Femur (tissue), 1 donor: ENCODE measurements at regions not wholly inside any gene's neighbourhood (a gene's known extent, or its start where the extent isn't known, plus 50 kb on each side); places are given as distances from the start of the nearest gene placed in this dataset.
"Not testable (repeated sequence)": the region's sequence is repeated elsewhere in the genome, so short reads cannot be mapped to it uniquely, and the experiment has no call there.

Experiments used
- DNase-seq: peaks from one replicate; pipeline ENCODE4 v3.0.0-alpha.2; 2017

DNA sequence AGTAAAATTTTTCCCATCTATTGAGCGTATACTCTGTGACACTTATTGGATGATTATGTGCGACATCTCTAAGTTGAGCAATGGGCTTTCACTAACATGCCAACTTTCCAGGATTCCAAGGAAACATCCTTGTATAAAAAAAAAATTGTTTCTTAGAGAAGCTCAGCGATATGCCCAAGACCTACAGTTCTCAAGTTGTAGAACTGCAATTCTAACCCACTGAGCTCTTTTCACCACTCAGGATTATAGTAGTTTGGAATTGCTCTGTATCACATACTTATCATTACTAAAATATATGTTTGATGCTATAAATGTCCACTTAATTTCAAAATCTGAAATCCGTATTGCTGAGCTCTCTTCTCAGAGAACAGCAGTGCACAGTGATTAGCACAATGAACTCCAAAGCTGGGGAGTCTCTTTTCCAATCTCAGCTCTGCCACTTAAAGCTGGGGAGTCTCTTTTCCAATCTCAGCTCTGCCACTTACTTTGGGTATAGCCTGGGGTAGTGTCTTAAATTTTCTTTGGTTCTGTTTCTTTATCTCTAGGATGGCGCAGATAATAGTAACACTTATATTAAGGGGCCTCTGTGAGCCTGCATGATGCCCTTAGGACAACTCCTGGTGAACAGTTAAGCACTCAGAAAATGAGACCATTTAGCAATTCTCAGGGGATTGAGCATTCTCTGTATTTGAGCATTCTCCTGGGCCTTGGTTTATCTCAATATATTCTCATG, 1722.2 kb upstream of the AGA start:
- DNase-seq: no peak

- DNase-seq: no peak
These were observed 1722.9 kb upstream of the AGA start for GRCh38 chr4:179165000-179165738.

DNA sequence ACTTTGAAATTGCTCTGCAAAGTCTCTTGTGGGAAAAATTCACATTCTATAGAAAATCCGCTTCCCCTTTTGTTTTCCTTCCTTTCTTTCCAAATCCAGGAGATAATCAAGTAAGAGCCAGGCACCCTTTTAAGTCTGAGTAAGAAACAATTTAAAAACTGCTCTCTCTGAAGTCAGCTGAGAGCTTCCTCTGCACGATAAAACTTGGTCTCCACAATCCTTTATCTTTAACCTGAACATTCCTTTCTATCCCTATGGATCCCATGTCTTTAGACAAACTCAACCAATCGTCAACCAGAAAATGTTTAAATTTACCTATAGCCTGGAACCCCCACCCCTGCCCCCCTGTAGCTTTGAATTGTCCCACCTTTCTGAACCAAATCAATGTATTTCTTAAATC, 1723.6 kb upstream of the AGA start:
- no peak for DNase-seq

DNA sequence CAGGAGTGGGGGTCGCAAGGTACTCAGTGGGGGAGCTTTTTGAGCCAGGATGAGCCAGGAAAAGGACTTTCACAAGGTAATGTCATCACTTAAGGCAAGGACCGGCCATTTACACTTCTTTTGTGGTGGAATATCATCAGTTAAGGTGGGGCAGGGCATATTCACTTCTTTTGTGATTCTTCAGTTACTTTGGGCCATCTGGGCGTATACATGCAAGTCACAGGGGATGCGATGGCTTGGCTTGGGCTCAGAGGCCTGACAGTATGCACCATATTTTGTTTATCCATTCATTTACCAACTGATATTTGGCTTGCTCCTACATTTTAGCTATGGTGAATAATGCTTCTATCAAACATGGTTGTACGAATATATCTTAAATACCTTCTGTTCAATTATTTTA, 1728.1 kb upstream of the AGA start:
- DNase-seq: not testable (repeated sequence)

GRCh38 chr4:179182741-179183140, 1740.5 kb upstream of the AGA start:
- no peak for DNase-seq

DNA sequence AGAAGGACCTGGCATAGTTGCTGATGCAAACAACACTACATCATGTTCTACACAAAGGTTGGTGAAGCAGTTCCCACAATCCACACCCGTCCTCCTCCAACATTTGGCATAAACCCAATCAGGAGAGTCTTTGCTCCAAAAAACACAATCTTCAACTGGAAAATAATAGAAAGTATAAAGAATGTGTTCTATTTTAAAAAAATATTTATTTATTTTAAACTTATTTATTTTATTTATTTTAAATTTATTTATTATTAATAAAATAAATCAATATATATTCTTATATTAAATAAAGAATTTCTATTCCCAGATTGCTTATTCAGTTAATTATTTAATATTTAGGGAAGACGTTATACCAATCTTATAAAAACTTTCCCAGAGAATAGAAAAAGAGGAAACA, 1753.7 kb upstream of the AGA start:
- no peak for DNase-seq

GRCh38 chr4:179196511-179196910, 1754.3 kb upstream of the AGA start:
- DNase-seq: no peak

DNA sequence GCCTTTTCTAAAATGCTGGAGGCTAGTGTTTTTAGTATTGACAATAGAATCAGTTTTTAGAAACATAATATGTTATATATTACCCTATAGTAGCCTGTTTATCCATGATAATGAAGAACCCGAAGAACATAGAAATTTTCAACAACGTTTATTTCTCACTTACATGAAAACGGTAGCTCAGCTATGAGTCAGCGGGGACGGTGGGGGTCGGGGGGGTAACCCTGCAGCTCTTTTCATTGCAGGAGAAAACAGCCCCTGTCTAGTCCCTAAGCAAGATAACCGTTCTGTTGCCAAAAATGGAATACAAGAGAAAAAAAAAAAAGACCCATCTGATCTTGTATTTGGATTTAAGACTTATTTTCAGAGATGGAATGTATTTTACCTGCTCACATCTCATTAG, 1758.4 kb upstream of the AGA start:
- DNase-seq: no peak

- no peak for DNase-seq
These were observed 1783.4 kb upstream of the AGA start for GRCh38 chr4:179225594-179225993.

DNA sequence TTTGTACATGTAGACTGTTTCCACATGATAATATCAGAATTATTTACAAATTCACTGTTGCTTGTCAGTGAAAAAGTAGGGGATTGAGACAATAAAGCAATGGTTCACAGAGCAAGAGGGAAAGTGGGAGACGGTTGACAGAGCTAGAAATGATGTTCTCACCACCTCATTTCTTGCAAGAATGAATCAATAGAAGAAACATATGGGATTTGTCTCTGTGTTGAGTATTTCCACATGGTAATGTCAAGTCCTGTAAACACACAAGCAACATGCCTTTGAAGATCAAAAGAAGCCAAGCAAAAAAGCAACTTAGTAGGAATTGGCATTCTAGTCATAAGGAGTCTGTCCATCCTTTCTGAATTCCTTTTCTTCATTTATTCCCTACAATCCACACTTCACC, 1806.6 kb upstream of the AGA start:
- no peak for DNase-seq

- DNase-seq: no peak
These were observed 1826.6 kb upstream of the AGA start for GRCh38 chr4:179268791-179269190.

- no peak for DNase-seq
These were observed 1830.0 kb upstream of the AGA start for GRCh38 chr4:179272282-179272681.

DNA sequence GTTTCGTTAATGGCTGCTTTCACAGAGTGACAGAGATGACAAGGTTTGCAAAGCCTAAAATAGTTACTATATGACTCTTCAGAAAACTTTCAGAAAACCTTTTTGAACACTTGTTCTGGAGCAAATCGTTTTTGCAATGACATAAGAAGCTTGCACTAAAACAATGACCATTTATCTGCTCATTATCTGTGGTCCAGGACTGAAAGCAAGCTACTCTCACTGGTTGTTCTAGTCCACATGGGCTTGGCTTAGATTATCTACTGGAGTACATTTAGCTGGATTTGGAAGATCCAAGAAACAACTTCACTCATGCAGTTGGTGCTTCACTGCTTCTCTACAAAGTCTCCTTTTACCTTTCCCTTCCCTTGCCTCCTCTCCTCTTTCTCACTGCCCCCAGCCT, 1836.4 kb upstream of the AGA start:
- no peak for DNase-seq

DNA sequence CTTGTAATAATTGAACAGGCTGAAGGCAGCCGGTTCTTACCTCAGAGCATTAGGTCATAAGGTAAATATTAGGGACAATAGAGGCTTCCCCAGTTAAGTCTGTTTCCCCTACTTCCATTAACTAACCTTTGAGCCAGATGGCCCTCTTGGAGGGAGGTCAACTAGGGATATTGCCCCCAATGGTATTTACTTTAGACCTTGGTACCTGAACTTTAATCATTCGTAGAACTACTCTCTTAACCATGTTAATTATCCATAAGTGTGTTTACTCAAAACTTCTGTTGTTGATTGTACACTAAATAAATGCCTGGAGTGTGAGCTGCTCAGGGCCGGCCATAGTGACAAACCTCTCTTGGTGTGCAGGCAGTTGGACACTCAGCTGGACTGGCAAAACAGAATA, 1843.5 kb upstream of the AGA start:
- DNase-seq: no peak

GRCh38 chr4:179291657-179292056, 1849.4 kb upstream of the AGA start:
- DNase-seq: no peak

DNA sequence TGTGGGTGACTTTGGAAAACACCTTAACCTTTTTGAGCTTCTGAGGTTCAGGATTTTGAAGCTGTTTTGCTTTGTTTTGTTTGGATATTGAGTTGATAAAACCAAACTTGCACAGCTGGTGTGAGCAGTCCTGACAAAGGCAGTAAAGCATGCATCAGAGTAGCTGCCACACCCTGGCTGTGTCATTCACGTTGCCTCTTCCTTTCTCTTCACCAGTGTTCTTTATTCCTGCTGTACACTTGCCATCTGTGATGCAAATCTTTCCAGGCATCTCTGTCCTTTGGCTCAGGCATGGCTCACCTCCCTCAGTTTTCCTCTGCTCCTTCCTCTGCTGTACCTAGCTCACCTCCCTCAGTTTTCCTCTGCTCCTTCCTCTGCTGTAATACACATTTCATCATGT, 1850.2 kb upstream of the AGA start:
- no peak for DNase-seq

GRCh38 chr4:179307297-179308136, 1865.3 kb upstream of the AGA start:
- DNase-seq: no peak

- DNase-seq: no peak
These were observed 1871.6 kb upstream of the AGA start for GRCh38 chr4:179313823-179314222.

- no peak for DNase-seq
These were observed 1882.9 kb upstream of the AGA start for GRCh38 chr4:179325181-179325580.

DNA sequence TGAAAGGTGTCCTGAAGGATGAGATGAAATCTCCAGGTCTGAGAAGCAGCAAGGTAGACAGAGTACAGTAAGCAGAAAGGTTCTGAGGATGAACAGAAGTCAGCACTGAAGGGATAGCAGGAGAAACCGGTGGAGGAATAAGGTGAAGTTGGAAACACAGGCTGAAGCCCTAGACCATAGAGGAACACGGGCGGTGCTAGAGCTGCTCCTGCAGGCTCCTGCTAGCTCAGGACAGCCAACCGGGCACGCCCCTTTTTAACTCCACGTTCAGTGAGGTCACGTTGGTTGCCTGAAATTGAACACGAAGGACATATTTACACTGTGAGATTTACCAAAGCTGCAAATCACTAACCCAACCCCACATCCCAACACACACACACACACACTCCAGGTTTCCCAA, 1886.4 kb upstream of the AGA start:
- DNase-seq: no peak

- no peak for DNase-seq
These were observed 1889.1 kb upstream of the AGA start for GRCh38 chr4:179331362-179331761.

- DNase-seq: no peak
These were observed 1902.6 kb upstream of the AGA start for GRCh38 chr4:179344861-179345260.

GRCh38 chr4:179352221-179352620, 1910.0 kb upstream of the AGA start:
- no peak for DNase-seq

DNA sequence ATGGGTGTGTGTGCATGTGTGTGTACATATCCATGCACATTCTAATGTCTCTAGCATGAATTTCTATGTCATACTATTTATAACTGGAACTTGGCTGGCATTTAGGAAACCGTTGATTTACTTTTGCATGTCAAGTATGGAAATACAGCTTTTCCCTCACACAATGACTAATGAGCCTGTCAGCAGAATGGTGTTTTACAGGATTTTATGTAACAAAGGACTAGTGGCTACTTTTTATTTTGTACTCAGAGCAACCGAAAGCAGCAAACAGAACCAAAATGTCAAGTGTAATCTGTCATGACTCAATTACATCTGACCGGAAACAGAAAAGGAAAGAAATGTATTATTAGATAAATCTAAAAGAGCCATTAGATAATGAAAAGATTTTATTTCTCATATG, 1911.5 kb upstream of the AGA start:
- no peak for DNase-seq
